ENCODE measurements at regions not wholly inside any gene's neighbourhood (a gene's known extent, or its start where the extent isn't known, plus 50 kb on each side); places are given as distances from the start of the nearest gene placed in this dataset.

DNA sequence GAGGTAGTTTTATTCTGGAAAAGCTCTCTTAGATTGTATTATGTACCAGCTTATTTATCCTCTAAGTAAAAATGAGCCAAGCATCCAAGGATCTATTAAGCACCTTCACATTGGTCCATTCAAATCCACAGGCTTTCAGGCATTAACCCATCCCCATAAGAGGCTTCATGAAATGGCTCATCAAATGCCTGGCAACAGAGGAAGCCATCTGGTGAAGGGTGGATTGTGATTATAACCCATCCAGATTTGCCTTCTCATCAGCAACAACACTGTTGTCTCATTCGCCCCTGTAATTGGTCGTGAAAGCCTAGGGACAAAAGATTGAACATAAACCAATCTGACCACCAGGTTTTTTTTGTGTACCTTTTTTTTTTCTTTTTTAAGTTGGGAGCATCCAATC lies 134.3 kb upstream of the TACR1 start:
- Mint-ChIP-seq H3K36me3 (ENCODE audit: insufficient read depth) (no peaks in the 10 kb centered on the region), H3K9me3 (no peaks in the 10 kb centered on the region), H3K4me3 (no peak overlapping the region), H3K4me1 (ENCODE audit: low read depth in 2 of 2) (no peaks in the 10 kb centered on the region), H3K27ac (no peak overlapping the region), H3K27me3 (peaks cover 0 to 5% of the 10 kb centered on the region in 2 donors)
- DNase-seq (no peak), ATAC-seq (replicated peaks) (no peak)

DNA sequence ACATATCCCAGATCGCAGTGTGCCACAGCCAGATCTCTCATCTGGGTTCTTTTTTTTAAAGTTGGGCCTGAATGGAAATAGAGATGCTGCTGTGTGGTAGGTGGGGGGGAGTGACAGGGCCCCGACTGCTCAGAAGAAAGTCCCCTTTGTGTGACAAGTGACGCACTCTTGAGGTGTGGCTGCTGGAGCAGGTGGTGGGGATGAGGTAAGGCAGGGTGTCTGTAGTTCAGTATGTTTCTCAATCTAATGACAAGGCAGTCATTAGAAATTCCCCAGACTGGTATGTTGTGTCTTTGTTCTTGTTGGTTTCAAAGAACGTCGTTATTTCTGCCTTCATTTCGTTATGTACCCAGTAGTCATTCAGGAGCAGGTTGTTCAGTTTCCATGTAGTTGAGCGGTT lies 128.8 kb upstream of the TACR1 start:
- Mint-ChIP-seq H3K9me3 (no peaks in the 10 kb centered on the region), H3K36me3 (ENCODE audit: insufficient read depth) (no peaks in the 10 kb centered on the region), H3K27me3 (peaks cover 0 to 7% of the 10 kb centered on the region in 2 donors), H3K27ac (no peak overlapping the region), H3K4me1 (ENCODE audit: low read depth in 2 of 2) (no peaks in the 10 kb centered on the region), H3K4me3 (no peak overlapping the region)
- ATAC-seq (replicated peaks) (no peak), DNase-seq (no peak)

- DNase-seq, result no peak
- H3K27ac Mint-ChIP-seq, result no peak overlapping the region
- H3K27me3 Mint-ChIP-seq, result peaks cover 0 to 7% of the 10 kb centered on the region in 2 donors
- no peak overlapping the region for H3K4me3 Mint-ChIP-seq
- no peaks in the 10 kb centered on the region for H3K9me3 Mint-ChIP-seq
- no peaks in the 10 kb centered on the region for H3K4me1 Mint-ChIP-seq (ENCODE audit: low read depth in 2 of 2)
- H3K36me3 Mint-ChIP-seq (ENCODE audit: insufficient read depth), result no peaks in the 10 kb centered on the region
- no peak for ATAC-seq (replicated peaks)
These were observed 128.0 kb upstream of the TACR1 start for GRCh38 chr2:75327334-75327733.

DNA sequence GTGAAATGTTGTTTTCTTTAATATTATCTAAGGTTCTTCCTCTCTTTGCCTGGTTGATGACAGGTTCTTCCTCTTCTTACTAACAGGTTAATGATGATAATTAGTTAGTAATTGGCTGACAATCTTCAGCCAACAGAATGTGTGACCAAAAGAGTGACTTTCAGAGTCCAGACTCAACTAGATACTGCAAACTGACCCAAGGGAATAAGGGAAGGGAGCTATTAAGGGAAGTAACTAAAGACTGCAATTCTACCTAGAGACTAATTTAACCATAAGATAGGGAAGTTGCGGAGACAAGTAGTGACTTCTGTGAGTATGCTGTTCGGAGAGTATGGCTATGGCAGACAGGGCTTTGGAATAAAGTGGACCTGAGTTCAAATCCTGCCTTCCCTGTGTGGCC lies 127.3 kb upstream of the TACR1 start:
- H3K4me3 Mint-ChIP-seq, result no peak overlapping the region
- no peaks in the 10 kb centered on the region for H3K4me1 Mint-ChIP-seq (ENCODE audit: low read depth in 2 of 2)
- no peak for ATAC-seq (replicated peaks)
- no peak overlapping the region for H3K27ac Mint-ChIP-seq
- DNase-seq, result no peak
- H3K27me3 Mint-ChIP-seq, result peaks cover 0 to 7% of the 10 kb centered on the region in 2 donors
- H3K36me3 Mint-ChIP-seq (ENCODE audit: insufficient read depth), result no peaks in the 10 kb centered on the region
- H3K9me3 Mint-ChIP-seq, result no peaks in the 10 kb centered on the region

DNA sequence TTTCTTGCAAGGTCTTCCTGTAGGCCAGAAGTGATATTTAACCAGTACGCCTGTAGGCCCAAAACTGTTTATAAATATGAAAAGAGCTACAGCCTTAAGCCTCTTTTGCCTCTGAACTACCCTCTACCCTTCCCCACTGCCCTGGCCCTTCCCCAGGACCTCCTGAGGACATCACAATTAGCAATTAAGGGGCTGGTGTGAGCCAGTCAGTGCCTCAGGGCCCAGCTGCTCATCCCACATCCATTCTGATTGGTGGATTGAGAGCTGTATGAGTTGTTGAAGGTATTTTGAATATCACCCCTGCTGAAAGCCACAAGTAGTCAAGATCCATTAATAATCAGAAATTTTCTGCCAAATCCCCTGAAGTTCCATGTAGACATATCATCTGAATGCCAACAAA lies 126.3 kb upstream of the TACR1 start:
- DNase-seq (no peak), ATAC-seq (replicated peaks) (no peak)
- Mint-ChIP-seq H3K27me3 (peaks cover 0 to 7% of the 10 kb centered on the region in 2 donors), H3K27ac (no peak overlapping the region), H3K4me1 (ENCODE audit: low read depth in 2 of 2) (no peaks in the 10 kb centered on the region), H3K4me3 (no peak overlapping the region), H3K9me3 (no peaks in the 10 kb centered on the region), H3K36me3 (ENCODE audit: insufficient read depth) (no peaks in the 10 kb centered on the region)

GRCh38 chr2:75324861-75325284 lies 125.6 kb upstream of the TACR1 start:
- H3K9me3 Mint-ChIP-seq, result no peaks in the 10 kb centered on the region
- no peaks in the 10 kb centered on the region for H3K4me1 Mint-ChIP-seq (ENCODE audit: low read depth in 2 of 2)
- H3K4me3 Mint-ChIP-seq, result no peak overlapping the region
- H3K27ac Mint-ChIP-seq, result no peak overlapping the region
- H3K36me3 Mint-ChIP-seq (ENCODE audit: insufficient read depth), result no peaks in the 10 kb centered on the region
- ATAC-seq (replicated peaks) (no peak), DNase-seq (no peak)
- peaks cover 0 to 7% of the 10 kb centered on the region in 2 donors for H3K27me3 Mint-ChIP-seq

DNA sequence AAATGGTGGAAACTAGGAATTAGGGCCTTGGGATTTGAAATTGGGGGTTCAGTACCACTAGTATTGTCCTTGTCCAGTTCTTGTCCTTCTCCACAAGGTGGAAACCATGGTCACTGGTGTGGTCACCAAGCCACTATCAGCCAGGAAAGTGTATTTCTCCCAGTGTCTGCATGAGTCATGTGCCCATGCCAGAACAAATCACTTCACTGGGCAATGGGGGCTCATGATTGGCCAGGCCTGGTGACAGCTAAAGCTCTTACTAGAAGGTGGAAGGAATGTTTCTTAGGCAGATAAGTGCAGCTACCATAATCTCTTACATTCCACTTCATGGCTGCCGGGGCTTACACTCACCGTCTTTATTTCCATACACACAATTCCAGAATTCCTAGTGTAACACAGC lies 124.8 kb upstream of the TACR1 start:
- H3K27ac Mint-ChIP-seq, result no peak overlapping the region
- DNase-seq (no peak), ATAC-seq (replicated peaks) (no peak)
- peaks cover 0 to 7% of the 10 kb centered on the region in 2 donors for H3K27me3 Mint-ChIP-seq
- H3K9me3 Mint-ChIP-seq, result no peaks in the 10 kb centered on the region
- H3K36me3 Mint-ChIP-seq (ENCODE audit: insufficient read depth), result no peaks in the 10 kb centered on the region
- no peaks in the 10 kb centered on the region for H3K4me1 Mint-ChIP-seq (ENCODE audit: low read depth in 2 of 2)
- no peak overlapping the region for H3K4me3 Mint-ChIP-seq

DNA sequence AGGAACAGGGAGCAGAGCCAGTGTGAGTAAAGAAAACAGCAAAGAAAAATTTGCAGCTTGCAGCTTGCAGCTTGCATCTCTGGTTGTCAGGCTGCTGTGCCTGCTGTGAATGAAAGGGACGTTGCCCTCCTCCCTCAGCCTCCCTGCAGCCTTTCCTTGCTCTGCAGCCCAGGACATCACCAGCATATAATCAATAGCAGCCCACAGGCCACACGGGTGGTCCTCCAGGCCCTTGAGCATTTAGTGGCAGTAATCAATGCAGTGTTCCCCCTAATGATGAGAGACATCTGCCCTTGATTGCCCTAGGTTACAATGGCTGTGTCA lies 122.2 kb upstream of the TACR1 start:
- Mint-ChIP-seq H3K4me3 (no peak overlapping the region), H3K36me3 (ENCODE audit: insufficient read depth) (no peaks in the 10 kb centered on the region), H3K4me1 (ENCODE audit: low read depth in 2 of 2) (no peaks in the 10 kb centered on the region), H3K9me3 (no peaks in the 10 kb centered on the region), H3K27ac (no peak overlapping the region), H3K27me3 (peaks cover 0 to under 1% of the 10 kb centered on the region in 2 donors)
- DNase-seq, result no peak
- ATAC-seq (replicated peaks), result no peak

DNA sequence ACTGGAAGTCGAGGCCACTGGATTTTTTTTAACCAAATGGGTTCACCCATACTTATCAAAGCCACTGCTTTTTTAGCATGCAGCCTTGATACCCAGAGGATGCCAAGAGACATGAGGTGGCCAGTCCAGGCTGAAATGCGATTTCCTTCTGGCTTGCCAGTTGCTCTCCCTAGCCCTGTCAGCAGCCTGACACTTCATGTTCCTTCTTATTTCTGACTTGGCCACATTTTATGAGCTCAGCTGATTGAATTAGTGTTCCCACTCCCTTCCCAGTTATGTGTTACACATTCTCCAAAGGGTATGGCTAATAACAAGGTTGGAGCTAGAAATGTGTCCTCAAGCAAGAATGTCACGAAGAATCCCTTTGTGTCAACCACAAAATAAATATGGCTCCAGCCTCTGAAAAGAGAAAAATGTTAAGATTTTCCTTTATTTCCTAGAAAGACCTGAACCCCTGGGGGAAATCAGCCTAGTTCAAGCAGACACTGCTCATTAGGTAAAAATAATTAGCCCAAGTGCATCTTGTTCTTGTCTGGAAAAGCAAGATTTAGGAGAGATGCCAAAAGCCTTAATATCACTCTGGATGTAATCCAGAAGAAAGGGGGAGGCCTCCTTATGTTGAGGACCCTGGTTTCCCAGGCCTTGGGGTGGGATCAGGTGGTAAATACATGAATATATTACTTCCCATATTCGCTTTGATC lies 121.7 kb upstream of the TACR1 start:
- Mint-ChIP-seq H3K27me3 (no peaks in the 10 kb centered on the region), H3K9me3 (no peaks in the 10 kb centered on the region), H3K36me3 (ENCODE audit: insufficient read depth) (no peaks in the 10 kb centered on the region), H3K4me3 (no peak overlapping the region), H3K4me1 (ENCODE audit: low read depth in 2 of 2) (no peaks in the 10 kb centered on the region), H3K27ac (no peak overlapping the region)
- ATAC-seq (replicated peaks) (no peak), DNase-seq (no peak)

DNA sequence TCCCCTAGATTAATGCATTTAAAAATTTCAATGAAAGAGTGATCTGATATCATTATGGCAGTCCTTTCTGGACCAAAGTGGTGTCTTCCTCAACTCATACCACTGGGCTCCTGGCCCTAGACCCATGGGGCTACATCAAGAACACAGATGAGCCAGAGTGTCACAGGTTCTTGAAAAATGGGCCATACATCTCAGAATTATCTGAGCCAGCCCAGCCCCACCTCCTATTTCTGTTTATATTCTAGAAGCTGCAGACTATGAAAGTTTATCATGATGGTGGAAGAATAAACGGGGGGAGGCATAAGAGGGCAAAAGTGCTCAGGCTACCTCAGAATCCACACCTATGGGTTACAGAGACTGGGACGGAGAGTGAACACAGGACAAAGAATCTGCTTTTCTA lies 120.6 kb upstream of the TACR1 start:
- ATAC-seq (replicated peaks), result no peak
- no peaks in the 10 kb centered on the region for H3K9me3 Mint-ChIP-seq
- no peak overlapping the region for H3K4me3 Mint-ChIP-seq
- H3K27ac Mint-ChIP-seq, result no peak overlapping the region
- no peaks in the 10 kb centered on the region for H3K27me3 Mint-ChIP-seq
- DNase-seq, result no peak
- no peaks in the 10 kb centered on the region for H3K36me3 Mint-ChIP-seq (ENCODE audit: insufficient read depth)
- H3K4me1 Mint-ChIP-seq (ENCODE audit: low read depth in 2 of 2), result no peaks in the 10 kb centered on the region

DNA sequence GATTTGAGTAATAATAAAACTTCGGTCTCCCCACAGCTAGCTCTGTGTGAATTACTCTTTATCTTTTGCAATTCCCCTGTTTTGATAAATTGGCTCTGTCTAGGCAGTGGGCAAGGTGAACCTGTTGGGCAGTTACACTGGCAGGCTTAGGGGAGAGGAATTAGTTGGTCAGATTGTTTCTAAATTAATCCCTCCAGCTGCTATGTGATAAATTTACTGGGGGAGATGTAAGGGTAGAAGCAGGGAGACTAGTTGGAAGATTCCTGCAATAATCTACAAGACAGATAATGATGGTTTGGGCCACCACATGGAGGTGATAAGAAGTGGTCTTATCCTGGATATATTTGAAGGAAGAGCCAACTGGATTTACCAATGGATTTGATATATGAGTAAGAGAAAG lies 118.5 kb upstream of the TACR1 start:
- no peak overlapping the region for H3K27ac Mint-ChIP-seq

DNA sequence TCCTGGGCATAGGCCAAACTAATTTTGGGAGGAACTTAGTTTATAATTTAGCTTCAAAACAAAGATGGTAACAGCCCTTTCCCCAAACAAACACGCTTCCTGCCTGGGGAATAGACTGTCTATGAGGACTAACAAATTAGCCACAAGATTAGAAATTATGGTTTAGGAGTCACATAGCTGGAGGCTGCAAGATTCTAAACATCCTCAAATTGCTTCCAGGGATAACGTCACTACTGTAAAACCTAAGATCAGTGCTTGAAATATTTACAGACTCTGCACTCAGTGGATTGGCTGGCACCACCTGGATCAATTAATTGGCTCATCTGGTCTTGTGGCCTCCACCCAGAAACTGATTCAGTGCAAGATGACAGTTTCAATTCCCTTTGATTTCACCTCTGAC lies 118.0 kb upstream of the TACR1 start:
- no peaks in the 10 kb centered on the region for H3K36me3 Mint-ChIP-seq (ENCODE audit: insufficient read depth)
- H3K4me3 Mint-ChIP-seq, result no peak overlapping the region
- no peak overlapping the region for H3K27ac Mint-ChIP-seq
- H3K27me3 Mint-ChIP-seq, result no peaks in the 10 kb centered on the region
- ATAC-seq (replicated peaks) (no peak), DNase-seq (no peak)
- H3K4me1 Mint-ChIP-seq (ENCODE audit: low read depth in 2 of 2), result no peaks in the 10 kb centered on the region
- H3K9me3 Mint-ChIP-seq, result no peaks in the 10 kb centered on the region

More for the DNA sequence above, 118.5 kb upstream of the TACR1 start:
- DNase-seq (no peak), ATAC-seq (replicated peaks) (no peak)
- Mint-ChIP-seq H3K9me3 (no peaks in the 10 kb centered on the region), H3K36me3 (ENCODE audit: insufficient read depth) (no peaks in the 10 kb centered on the region), H3K4me1 (ENCODE audit: low read depth in 2 of 2) (no peaks in the 10 kb centered on the region), H3K27me3 (no peaks in the 10 kb centered on the region), H3K4me3 (no peak overlapping the region)

- H3K27me3 Mint-ChIP-seq, result no peaks in the 10 kb centered on the region
- ATAC-seq (replicated peaks) (no peak), DNase-seq (no peak)
- no peak overlapping the region for H3K4me3 Mint-ChIP-seq
- no peaks in the 10 kb centered on the region for H3K4me1 Mint-ChIP-seq (ENCODE audit: low read depth in 2 of 2)
- H3K36me3 Mint-ChIP-seq (ENCODE audit: insufficient read depth), result no peaks in the 10 kb centered on the region
- no peaks in the 10 kb centered on the region for H3K9me3 Mint-ChIP-seq
- no peak overlapping the region for H3K27ac Mint-ChIP-seq
These were observed 116.1 kb upstream of the TACR1 start for GRCh38 chr2:75315436-75315835.

- H3K27me3 Mint-ChIP-seq, result no peaks in the 10 kb centered on the region
- no peaks in the 10 kb centered on the region for H3K36me3 Mint-ChIP-seq (ENCODE audit: insufficient read depth)
- H3K4me3 Mint-ChIP-seq, result no peak overlapping the region
- no peaks in the 10 kb centered on the region for H3K4me1 Mint-ChIP-seq (ENCODE audit: low read depth in 2 of 2)
- no peak for DNase-seq
- H3K27ac Mint-ChIP-seq, result no peak overlapping the region
- ATAC-seq (replicated peaks), result no peak
- H3K9me3 Mint-ChIP-seq, result no peaks in the 10 kb centered on the region
These were observed 112.7 kb upstream of the TACR1 start for GRCh38 chr2:75311993-75312392.

- DNase-seq, result no peak
- H3K27me3 Mint-ChIP-seq, result no peaks in the 10 kb centered on the region
- ATAC-seq (replicated peaks), result no peak
- no peaks in the 10 kb centered on the region for H3K4me1 Mint-ChIP-seq (ENCODE audit: low read depth in 2 of 2)
- no peak overlapping the region for H3K27ac Mint-ChIP-seq
- no peaks in the 10 kb centered on the region for H3K9me3 Mint-ChIP-seq
- no peak overlapping the region for H3K4me3 Mint-ChIP-seq
- H3K36me3 Mint-ChIP-seq (ENCODE audit: insufficient read depth), result no peaks in the 10 kb centered on the region
These were observed 112.2 kb upstream of the TACR1 start for GRCh38 chr2:75311521-75311920.
